ENCODE measurements at regions not wholly inside any gene's neighbourhood (a gene's known extent, or its start where the extent isn't known, plus 50 kb on each side); places are given as distances from the start of the nearest gene placed in this dataset.

GRCh38 chr5:62167561-62168057, 138.4 kb upstream of the KIF2A start:
- TF ChIP-seq CTCF (IDR thresholded peaks at IDR 0.05; ENCODE audit: low read length), result no peak
- TF ChIP-seq EZH2 (optimal IDR thresholded peaks at IDR 0.05; ENCODE audit: low read depth, low read length), result no peak
- no peak for TF ChIP-seq EZH2phosphoT487 (IDR thresholded peaks at IDR 0.05; ENCODE audit: low read length)
